ENCODE measurements at regions not wholly inside any gene's neighbourhood (a gene's known extent, or its start where the extent isn't known, plus 50 kb on each side); places are given as distances from the start of the nearest gene placed in this dataset.

- Histone ChIP-seq H3K4me1 (ENCODE audit: insufficient read depth, low read length, poor library complexity, severe bottlenecking) (peaks cover 25% of the 10 kb centered on the region), H3K27me3 (ENCODE audit: insufficient read depth, low read length, poor library complexity, severe bottlenecking) (peaks cover 8% of the 10 kb centered on the region), H3K4me3 (ENCODE audit: low read length, poor library complexity, severe bottlenecking) (peak overlapping the region; percentile 91), H3F3A (ENCODE audit: low read depth) (peaks cover 5% of the 10 kb centered on the region), H3K79me2 (ENCODE audit: insufficient read depth, low read length) (peaks cover 74% of the 10 kb centered on the region), H3K9ac (ENCODE audit: low read depth, low read length, poor library complexity, severe bottlenecking) (peak overlapping the region; percentile 97), H3K9me3 (ENCODE audit: insufficient read depth, low read depth, low read length) (no peaks in the 10 kb centered on the region), H3K4me2 (ENCODE audit: low read depth, low read length, poor library complexity, severe bottlenecking) (peak overlapping the region; percentile 88), H4K20me1 (ENCODE audit: insufficient read depth, low read length, poor library complexity, severe bottlenecking) (peaks cover 32% of the 10 kb centered on the region), H3K9me2 (replicated peaks; ENCODE audit: low read depth, low read length) (no peaks in the 10 kb centered on the region), H3K36me3 (ENCODE audit: insufficient read depth, low read length) (no peaks in the 10 kb centered on the region), H2AFZ (ENCODE audit: low read length) (peak overlapping the region; percentile 76)
- TF ChIP-seq EZH2phosphoT487 (IDR thresholded peaks at IDR 0.05; ENCODE audit: borderline replicate concordance) (no peak), CTCF (conservative IDR thresholded peaks at IDR 0.05; ENCODE audit: low read length) (no peak)
Observed at GRCh38 chr6:21665392-21666200, 72.0 kb downstream of the SOX4 start.

- Histone ChIP-seq H3K9me3 (ENCODE audit: insufficient read depth, low read depth, low read length) (no peaks in the 10 kb centered on the region), H3K4me1 (ENCODE audit: insufficient read depth, low read length, poor library complexity, severe bottlenecking) (peaks cover 25% of the 10 kb centered on the region), H2AFZ (ENCODE audit: low read length) (peak overlapping the region; percentile 76), H3K27me3 (ENCODE audit: insufficient read depth, low read length, poor library complexity, severe bottlenecking) (peaks cover 8% of the 10 kb centered on the region), H3K4me2 (ENCODE audit: low read depth, low read length, poor library complexity, severe bottlenecking) (peak overlapping the region; percentile 88), H3F3A (ENCODE audit: low read depth) (peaks cover 5% of the 10 kb centered on the region), H3K9ac (ENCODE audit: low read depth, low read length, poor library complexity, severe bottlenecking) (peak overlapping the region; percentile 97), H4K20me1 (ENCODE audit: insufficient read depth, low read length, poor library complexity, severe bottlenecking) (peaks cover 39% of the 10 kb centered on the region), H3K9me2 (replicated peaks; ENCODE audit: low read depth, low read length) (no peaks in the 10 kb centered on the region), H3K4me3 (ENCODE audit: low read length, poor library complexity, severe bottlenecking) (peak overlapping the region; percentile 91), H3K79me2 (ENCODE audit: insufficient read depth, low read length) (peaks cover 80% of the 10 kb centered on the region), H3K36me3 (ENCODE audit: insufficient read depth, low read length) (no peaks in the 10 kb centered on the region)
- TF ChIP-seq EZH2phosphoT487 (IDR thresholded peaks at IDR 0.05; ENCODE audit: borderline replicate concordance), result no peak
- no peak for TF ChIP-seq CTCF (conservative IDR thresholded peaks at IDR 0.05; ENCODE audit: low read length)
Observed at GRCh38 chr6:21666201-21666691, 72.7 kb downstream of the SOX4 start.

- H3K4me3 ChIP-seq (ENCODE audit: low read length, poor library complexity, severe bottlenecking), result peak overlapping the region; percentile 91
- no peaks in the 10 kb centered on the region for H3K9me2 ChIP-seq (replicated peaks; ENCODE audit: low read depth, low read length)
- H3K27me3 ChIP-seq (ENCODE audit: insufficient read depth, low read length, poor library complexity, severe bottlenecking), result peaks cover 8% of the 10 kb centered on the region
- no peaks in the 10 kb centered on the region for H3K36me3 ChIP-seq (ENCODE audit: insufficient read depth, low read length)
- peaks cover 5% of the 10 kb centered on the region for H3F3A ChIP-seq (ENCODE audit: low read depth)
- H3K79me2 ChIP-seq (ENCODE audit: insufficient read depth, low read length), result peaks cover 89% of the 10 kb centered on the region
- H3K4me2 ChIP-seq (ENCODE audit: low read depth, low read length, poor library complexity, severe bottlenecking), result peak overlapping the region; percentile 88
- peaks cover 25% of the 10 kb centered on the region for H3K4me1 ChIP-seq (ENCODE audit: insufficient read depth, low read length, poor library complexity, severe bottlenecking)
- peaks cover 47% of the 10 kb centered on the region for H4K20me1 ChIP-seq (ENCODE audit: insufficient read depth, low read length, poor library complexity, severe bottlenecking)
- H3K9me3 ChIP-seq (ENCODE audit: insufficient read depth, low read depth, low read length), result no peaks in the 10 kb centered on the region
- H2AFZ ChIP-seq (ENCODE audit: low read length), result peak overlapping the region; percentile 13; the same call in 1 of the 2 replicates
- TF ChIP-seq CTCF (conservative IDR thresholded peaks at IDR 0.05; ENCODE audit: low read length), result no peak
- no peak for TF ChIP-seq EZH2phosphoT487 (IDR thresholded peaks at IDR 0.05; ENCODE audit: borderline replicate concordance)
- peak overlapping the region; percentile 97 for H3K9ac ChIP-seq (ENCODE audit: low read depth, low read length, poor library complexity, severe bottlenecking)
Observed at GRCh38 chr6:21666853-21667681, 73.5 kb downstream of the SOX4 start.

All from Loucy (cell line).